ENCODE measurements at regions not wholly inside any gene's neighbourhood (a gene's known extent, or its start where the extent isn't known, plus 50 kb on each side); places are given as distances from the start of the nearest gene placed in this dataset.

DNA sequence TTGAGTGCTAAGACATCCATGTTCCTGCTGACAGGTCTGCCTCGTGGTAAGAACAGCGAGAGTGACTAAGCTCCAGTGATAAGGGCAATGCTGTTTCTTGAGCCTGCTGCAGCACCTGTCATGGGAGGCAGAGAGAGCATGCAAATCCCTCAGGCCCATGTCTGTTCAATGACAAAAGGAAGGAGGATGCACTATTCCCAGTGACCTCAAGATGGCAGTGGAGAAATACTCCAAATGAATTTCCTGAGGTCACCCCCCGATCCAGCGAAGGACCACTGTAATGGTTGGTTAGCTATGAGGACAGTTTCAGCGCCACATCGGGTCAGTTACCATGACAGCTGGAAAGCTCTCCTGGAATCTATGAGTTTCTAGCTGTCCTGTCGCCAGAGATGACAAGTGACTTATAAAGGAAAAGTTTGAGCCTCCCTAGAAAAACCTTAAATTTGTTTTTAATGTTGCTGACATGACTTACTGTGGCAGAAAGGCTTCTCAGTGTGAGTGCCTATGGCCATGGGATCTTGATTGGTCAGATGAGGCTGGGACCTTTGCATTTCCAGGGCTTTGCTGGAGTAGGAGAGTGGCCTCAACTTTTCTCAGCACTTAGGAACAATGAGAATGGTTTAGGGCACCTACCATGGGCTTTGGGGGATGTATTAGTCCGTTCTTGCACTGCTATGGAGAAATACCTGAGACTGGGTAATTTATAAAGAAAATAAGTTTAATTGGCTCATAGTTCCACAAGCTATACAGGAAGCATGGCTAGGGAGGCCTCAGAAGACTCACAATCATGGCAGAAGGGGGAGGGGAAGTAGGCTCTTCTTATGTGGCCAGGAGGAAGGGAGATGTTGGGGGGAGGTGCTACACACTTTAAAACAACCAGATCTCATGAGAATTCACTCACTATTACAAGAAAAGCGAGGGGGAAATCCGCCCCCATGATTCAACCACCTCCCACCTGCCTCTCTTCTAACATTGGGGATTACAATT, 88.0 kb upstream of the TMEM260 start:
- H3K27ac Mint-ChIP-seq (ENCODE audit: unreplicated experiment): no peak overlapping the region
- no peaks in the 10 kb centered on the region for H3K36me3 Mint-ChIP-seq (ENCODE audit: low read depth, unreplicated experiment)
- TF ChIP-seq, protein P1, sequence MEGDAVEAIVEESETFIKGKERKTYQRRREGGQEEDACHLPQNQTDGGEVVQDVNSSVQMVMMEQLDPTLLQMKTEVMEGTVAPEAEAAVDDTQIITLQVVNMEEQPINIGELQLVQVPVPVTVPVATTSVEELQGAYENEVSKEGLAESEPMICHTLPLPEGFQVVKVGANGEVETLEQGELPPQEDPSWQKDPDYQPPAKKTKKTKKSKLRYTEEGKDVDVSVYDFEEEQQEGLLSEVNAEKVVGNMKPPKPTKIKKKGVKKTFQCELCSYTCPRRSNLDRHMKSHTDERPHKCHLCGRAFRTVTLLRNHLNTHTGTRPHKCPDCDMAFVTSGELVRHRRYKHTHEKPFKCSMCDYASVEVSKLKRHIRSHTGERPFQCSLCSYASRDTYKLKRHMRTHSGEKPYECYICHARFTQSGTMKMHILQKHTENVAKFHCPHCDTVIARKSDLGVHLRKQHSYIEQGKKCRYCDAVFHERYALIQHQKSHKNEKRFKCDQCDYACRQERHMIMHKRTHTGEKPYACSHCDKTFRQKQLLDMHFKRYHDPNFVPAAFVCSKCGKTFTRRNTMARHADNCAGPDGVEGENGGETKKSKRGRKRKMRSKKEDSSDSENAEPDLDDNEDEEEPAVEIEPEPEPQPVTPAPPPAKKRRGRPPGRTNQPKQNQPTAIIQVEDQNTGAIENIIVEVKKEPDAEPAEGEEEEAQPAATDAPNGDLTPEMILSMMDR (IDR thresholded peaks at IDR 0.05; ENCODE audit: unreplicated experiment): peak; percentile 71
- H3K27me3 Mint-ChIP-seq (ENCODE audit: unreplicated experiment): no peaks in the 10 kb centered on the region
- no peaks in the 10 kb centered on the region for H3K9me3 Mint-ChIP-seq (ENCODE audit: unreplicated experiment)
- peaks cover 8% of the 10 kb centered on the region for H3K4me1 Mint-ChIP-seq (ENCODE audit: unreplicated experiment)
- peak; percentile 69 for DNase-seq (ENCODE audit: low spot score)
- no peak overlapping the region for H3K4me3 Mint-ChIP-seq (ENCODE audit: unreplicated experiment)

DNA sequence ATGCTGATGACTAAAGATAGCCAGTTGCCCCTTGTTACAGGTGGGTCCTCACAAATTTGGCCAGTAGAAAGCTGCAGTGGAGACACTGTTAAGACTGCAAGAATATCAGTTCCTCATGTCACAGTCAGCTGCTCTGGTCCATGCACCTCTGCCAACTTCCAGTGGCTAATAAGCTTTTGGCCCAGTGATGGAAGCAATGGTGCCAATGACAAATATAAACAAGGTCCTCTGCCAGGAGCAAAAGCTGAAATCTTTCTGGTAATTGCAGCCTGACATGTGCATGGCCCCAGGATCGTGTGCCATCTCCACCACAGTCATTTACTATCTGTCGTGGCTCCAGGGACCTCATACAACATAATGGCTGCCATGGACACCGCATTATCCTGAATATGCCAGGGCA, 85.4 kb upstream of the TMEM260 start:
- no peak overlapping the region for H3K27ac Mint-ChIP-seq (ENCODE audit: unreplicated experiment)
- no peak overlapping the region for H3K4me3 Mint-ChIP-seq (ENCODE audit: unreplicated experiment)
- H3K4me1 Mint-ChIP-seq (ENCODE audit: unreplicated experiment): peaks cover 8% of the 10 kb centered on the region
- H3K36me3 Mint-ChIP-seq (ENCODE audit: low read depth, unreplicated experiment): no peaks in the 10 kb centered on the region
- H3K9me3 Mint-ChIP-seq (ENCODE audit: unreplicated experiment): no peaks in the 10 kb centered on the region
- no peaks in the 10 kb centered on the region for H3K27me3 Mint-ChIP-seq (ENCODE audit: unreplicated experiment)
- DNase-seq (ENCODE audit: low spot score): no peak
- TF ChIP-seq, protein P1 (IDR thresholded peaks at IDR 0.05; ENCODE audit: unreplicated experiment): no peak

DNA sequence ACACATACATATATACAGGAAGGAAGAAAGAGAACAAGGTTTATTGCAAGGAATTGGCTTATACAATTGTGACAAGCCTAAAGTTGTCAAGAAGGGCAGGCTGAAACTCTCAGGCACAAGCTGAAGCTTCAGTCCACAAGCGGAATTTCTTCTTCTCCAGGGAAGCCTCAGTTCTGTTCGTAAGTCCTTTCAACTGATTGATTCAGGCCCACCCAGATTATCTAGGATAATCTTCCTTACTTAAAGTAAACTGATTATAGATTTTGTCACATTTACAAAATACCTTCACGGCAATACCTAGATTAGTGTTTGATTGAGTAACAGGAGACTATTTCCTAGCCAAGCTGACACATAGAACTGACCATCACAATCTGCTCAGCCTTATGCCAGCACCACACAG, 81.5 kb upstream of the TMEM260 start:
- H3K36me3 Mint-ChIP-seq (ENCODE audit: low read depth, unreplicated experiment): no peaks in the 10 kb centered on the region
- H3K4me3 Mint-ChIP-seq (ENCODE audit: unreplicated experiment): no peak overlapping the region
- TF ChIP-seq, protein P1 (IDR thresholded peaks at IDR 0.05; ENCODE audit: unreplicated experiment): no peak
- DNase-seq (ENCODE audit: low spot score): no peak
- H3K27me3 Mint-ChIP-seq (ENCODE audit: unreplicated experiment): no peaks in the 10 kb centered on the region
- H3K27ac Mint-ChIP-seq (ENCODE audit: unreplicated experiment): no peak overlapping the region
- no peaks in the 10 kb centered on the region for H3K9me3 Mint-ChIP-seq (ENCODE audit: unreplicated experiment)
- no peaks in the 10 kb centered on the region for H3K4me1 Mint-ChIP-seq (ENCODE audit: unreplicated experiment)

DNA sequence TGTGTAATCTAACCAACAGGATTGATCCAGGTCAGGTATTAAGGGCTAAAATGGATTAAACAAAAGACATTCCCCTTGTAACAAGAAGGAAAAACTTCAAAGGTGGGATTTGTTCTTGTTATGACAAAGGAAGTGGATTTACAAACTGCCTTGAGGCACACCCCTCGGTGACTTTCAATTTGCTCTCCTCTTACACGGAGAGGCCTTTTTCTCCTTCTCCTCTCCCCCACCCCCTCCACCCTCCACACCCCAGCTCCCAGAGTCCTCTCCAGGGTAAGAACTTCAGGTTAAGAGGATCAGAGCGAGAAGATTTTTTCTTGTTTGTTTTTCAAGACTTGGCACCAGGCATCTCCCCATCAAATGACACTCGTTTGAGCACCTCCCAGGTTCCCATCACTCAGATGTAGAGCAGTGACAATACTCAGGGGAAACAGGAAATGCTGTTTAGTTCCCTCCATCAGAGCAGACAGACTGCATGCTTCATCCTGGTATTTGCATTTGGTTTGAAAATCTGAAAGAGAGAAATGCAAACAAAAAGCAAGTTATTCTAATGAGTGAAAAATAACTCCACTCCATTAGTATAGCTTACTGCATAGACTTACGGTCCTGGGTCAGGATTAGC, 77.6 kb upstream of the TMEM260 start:
- TF ChIP-seq, protein P1 (IDR thresholded peaks at IDR 0.05; ENCODE audit: unreplicated experiment): no peak
- H3K36me3 Mint-ChIP-seq (ENCODE audit: low read depth, unreplicated experiment): no peaks in the 10 kb centered on the region
- H3K4me3 Mint-ChIP-seq (ENCODE audit: unreplicated experiment): no peak overlapping the region
- H3K27me3 Mint-ChIP-seq (ENCODE audit: unreplicated experiment): no peaks in the 10 kb centered on the region
- no peak overlapping the region for H3K27ac Mint-ChIP-seq (ENCODE audit: unreplicated experiment)
- no peak for DNase-seq (ENCODE audit: low spot score)
- no peaks in the 10 kb centered on the region for H3K4me1 Mint-ChIP-seq (ENCODE audit: unreplicated experiment)
- no peaks in the 10 kb centered on the region for H3K9me3 Mint-ChIP-seq (ENCODE audit: unreplicated experiment)

DNA sequence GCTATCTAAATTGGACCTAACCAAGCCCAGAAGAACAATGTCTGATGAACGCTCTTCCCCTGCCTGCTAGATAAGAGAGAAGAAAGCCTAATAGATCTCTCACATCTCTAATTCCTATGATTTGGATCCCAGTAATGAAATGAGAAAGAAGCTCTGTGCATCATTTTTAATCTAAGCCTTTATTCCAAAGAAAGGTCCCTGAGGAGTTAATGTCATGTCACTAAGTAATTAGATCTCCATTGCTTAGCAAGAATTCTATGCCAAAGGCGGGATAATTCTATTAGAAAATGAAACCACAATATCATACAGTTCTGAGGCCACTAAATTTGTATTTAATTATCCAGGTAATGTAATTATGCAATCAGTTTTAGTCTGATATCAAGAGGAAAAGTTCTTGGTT, 74.2 kb upstream of the TMEM260 start:
- H3K9me3 Mint-ChIP-seq (ENCODE audit: unreplicated experiment): no peaks in the 10 kb centered on the region

More for the DNA sequence above, 74.2 kb upstream of the TMEM260 start:
- H3K27me3 Mint-ChIP-seq (ENCODE audit: unreplicated experiment): no peaks in the 10 kb centered on the region
- TF ChIP-seq, protein P1 (IDR thresholded peaks at IDR 0.05; ENCODE audit: unreplicated experiment): no peak
- no peak for DNase-seq (ENCODE audit: low spot score)
- H3K36me3 Mint-ChIP-seq (ENCODE audit: low read depth, unreplicated experiment): no peaks in the 10 kb centered on the region
- no peak overlapping the region for H3K27ac Mint-ChIP-seq (ENCODE audit: unreplicated experiment)
- no peak overlapping the region for H3K4me3 Mint-ChIP-seq (ENCODE audit: unreplicated experiment)
- no peaks in the 10 kb centered on the region for H3K4me1 Mint-ChIP-seq (ENCODE audit: unreplicated experiment)
